Glomerular endothelial cell (primary cell): ENCODE measurements at regions not wholly inside any gene's neighbourhood (a gene's known extent, or its start where the extent isn't known, plus 50 kb on each side); places are given as distances from the start of the nearest gene placed in this dataset.

Experiments used
- DNase-seq: peaks from one replicate; pipeline ENCODE4 v3.0.0-alpha.2; 2011; ENCODE audit warnings: low read depth, low spot score; ENCODE audit errors: extremely low read depth

DNA sequence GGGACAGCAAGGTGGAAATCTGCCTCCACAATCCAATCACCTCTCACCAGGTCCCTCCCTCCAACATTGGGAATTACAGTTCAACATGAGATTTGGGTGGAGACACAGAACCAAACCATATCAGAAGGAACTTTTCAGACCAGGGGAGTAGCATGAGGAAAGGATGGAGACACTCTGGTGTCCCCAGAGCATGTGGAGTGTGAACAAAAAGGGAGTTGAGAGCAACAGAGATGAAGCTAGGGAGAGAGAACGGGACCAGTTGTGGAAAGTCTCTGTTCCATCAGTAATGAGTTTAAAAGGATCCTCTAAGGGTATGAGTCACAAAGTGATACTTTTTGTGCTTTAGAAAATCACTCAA is 382.0 kb downstream of the SFMBT2 start:
- DNase-seq = no peak

DNA sequence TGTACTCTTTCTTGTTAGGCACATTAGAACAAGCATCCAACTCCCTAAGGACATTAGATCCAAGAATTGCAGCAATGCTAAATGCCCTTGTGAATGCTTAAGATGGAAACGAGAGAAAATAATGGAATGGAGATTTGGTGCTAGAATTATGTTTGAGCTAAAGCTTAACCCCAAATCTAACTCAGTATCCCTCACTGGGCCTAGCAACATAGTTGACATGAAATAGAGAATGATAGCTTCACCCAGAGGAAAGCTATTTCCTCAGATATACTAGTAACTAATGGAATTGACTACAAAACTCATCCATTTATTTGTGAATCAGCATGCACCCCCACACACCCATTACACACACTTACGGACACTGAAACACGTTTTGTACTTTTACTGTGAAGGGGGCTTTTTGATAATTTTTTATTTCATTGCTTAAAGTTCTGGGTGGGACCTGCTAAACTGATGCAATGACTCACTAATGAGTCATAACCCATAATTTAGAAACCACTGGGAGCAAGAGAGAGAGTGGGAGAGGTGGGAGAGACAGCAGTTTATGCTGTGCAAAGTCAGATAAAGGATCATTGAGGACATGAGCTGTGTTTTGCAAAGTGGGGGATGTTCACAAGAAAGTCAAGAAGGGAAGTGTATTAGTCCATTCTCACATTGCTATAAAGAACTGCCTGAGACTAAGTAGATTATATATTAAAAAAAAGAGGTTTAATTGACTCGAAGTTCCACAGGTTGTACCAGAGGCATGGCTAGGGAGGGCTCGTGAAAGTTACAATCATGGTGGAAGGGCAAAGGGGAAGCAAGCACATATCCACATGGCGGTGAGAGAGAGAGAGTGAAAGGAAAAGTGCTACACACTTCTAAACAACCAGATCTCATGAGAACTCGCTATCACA is 382.7 kb downstream of the SFMBT2 start:
- no peak for DNase-seq

DNA sequence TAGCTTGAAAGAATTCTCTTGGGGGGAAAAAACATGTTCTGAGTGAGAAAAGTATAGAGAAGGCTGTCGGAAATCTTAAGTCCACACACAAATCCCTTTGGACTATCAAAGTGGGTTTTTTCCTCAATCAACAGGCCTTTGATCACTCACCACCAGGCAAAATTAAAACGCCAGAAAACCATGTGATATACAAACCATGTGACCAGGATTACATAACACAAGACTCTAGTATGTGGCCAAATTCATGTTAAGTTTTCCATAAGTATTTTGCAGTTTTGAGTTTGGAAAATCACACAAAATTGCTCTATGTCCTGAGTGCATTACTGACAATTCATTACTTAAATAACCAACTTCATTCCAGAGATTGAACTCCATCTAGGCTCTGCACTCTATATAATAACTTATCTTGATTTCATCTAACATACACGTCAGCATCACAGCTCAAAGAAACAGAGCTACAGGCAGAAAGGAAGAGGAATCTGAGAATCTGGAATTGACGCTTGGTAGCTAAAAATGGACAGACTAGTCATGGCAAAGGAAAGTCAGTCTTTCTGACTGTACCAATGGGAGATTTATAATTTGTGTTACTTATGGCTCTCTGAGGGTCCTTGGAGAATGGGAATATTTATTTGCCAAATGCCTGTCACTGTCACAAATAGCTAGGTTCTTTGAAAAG is 383.5 kb downstream of the SFMBT2 start:
- DNase-seq = no peak

DNA sequence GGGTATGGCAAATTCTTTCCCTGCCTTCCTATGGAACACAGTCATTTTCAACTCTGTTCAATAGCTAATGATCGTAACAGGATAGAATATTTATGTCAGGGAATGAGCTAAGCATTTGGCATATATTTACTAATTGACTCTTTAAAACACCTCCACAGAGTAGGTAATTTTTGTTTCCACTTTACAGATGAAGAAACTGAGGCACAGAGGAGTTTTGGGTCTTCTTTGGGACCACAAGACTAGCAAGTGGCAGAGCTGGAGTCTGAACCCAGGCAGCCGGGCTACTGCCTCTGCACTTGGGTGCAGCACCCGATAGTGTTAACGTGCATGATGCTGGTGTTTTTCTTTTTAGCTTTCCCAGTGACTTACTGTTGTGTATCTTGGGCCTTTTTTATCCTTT is 384.0 kb downstream of the SFMBT2 start:
- DNase-seq = no peak

DNA sequence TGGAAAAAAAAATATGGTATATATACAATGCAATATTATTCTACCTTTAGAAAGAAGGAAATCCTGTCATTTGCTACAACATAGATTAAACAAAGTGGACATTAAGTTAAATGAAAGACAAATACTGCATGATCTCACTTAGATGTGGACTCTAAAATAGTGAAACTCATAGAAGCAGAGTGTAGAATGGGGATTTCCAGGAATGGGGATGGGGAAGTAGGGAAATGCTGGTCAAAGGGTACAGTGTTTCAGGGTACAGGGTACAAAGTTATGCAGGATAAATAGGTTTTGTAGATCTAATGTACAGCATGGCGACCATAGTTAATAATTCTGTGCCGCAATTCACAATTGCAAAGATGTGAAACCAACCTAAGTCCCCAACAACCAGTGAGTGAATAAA is 385.5 kb downstream of the SFMBT2 start:
- DNase-seq = no peak

DNA sequence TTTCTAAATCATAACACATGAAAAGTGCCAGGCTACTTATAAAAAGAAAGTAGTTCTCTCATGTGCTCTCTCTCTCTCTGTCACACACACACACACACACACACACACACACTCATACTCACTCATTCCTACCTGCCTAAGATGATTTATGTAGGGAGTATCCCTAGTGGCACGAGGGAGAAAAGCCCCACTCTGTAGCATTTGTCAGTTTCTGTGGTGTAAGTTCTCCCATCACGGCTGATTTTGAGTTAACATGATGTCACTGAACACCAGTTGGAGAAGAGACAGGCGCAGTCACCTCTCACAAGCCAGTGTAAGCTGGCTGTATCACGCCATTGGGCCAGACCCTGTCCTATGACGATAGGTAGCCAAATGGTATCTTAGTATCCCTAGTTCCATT is 395.4 kb downstream of the SFMBT2 start:
- DNase-seq = no peak

DNA sequence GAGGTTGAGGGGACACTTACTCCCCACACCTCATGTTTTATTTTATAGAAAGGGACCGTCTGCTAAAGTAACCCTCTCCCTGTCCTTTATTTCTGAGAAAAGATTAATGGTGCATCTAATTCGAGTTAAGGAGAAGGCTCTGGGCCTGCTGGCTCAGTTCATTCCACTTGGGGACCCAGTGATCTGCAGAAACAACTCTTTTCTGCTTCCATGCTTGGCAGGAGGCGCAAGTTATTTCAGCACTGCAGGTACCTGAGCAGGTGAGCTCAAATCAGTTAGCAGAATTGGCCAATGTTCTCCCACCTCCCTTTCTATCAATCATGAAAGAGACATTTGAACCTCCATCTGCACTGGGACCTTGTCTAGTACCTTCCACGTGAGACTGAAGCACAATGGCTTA is 396.1 kb downstream of the SFMBT2 start:
- DNase-seq = no peak

DNA sequence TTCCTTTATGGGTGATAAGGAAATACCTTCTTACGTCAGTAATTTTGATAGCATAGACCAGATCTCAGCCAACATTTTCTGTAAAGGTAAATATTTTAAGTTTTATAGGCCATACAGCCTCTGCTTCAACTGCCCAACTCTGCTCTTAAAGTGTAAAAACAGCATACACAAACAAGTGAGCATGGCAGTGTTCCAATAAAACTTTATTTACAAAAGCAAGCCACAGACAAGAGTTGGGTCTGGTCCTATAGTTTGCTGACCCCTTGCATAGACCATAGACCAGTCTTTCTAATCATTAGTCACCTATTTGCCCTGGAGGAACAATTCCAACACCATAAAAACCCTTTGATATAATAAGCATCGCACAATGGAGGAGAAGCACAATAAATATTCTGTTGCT is 398.8 kb downstream of the SFMBT2 start:
- no peak for DNase-seq

DNA sequence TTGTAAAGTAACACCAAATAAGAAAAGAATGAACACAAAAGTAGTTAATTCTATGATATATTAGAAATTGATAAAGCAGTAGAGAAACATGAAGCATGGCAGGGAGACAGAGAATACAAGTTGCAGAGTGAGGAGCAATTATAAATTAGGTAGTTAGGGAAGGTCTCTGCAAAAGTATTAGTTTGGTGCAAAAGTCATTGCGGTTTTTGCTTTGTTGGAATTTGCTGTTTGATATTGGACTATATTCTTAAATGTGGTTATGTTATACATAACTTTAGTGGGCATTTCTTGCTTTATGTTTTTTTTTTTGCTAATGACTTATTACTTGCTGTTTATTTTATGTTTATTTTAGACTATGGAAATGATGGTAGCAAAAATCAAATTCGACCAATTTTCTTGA is 402.2 kb downstream of the SFMBT2 start:
- no peak for DNase-seq

DNA sequence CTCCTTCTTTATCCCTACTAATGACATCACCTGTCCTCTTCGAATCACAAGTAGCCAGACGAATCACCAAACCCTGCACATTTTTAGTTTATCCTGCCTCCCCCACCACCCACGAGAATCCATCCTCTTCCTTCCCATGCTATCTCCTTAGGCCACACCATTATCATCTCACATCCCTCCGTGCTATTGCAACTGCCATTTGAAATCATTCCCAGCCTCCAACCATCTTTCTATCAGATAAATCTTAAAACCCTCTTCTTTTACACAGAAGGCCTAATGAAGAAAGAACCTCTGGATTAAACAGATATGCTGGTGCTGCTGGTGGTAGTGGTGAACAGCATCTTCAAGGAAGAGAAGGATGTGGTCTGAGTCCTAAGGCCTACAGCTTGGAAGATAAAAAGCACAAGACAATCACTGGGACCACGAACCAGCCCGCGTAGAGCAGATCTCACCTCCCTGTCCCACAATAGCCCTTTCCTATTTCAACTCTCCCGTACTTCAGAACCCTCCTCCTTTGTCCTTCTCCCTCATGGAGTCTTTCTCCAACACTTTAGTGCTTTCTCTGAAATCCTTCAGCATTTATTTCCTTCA is 403.1 kb downstream of the SFMBT2 start:
- DNase-seq = no peak

DNA sequence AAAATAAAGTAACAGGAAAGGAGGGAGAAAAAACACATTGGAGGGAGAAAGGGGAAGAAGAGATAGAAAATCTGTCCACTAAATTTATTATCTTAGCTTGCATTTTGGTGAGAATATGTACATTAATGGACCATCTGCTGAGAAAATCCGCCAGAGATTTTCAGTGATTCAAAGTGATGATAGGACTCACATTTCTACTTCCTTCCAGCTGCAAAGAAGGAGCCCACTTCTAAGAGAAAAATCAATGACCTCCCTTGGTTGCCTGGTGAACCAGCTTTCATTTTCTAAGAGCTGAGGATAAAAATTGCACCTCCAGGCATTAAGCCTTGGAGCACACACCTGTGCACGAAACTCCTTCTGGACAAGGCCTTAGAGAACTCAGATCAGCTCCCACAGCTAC is 404.3 kb downstream of the SFMBT2 start:
- DNase-seq = no peak

DNA sequence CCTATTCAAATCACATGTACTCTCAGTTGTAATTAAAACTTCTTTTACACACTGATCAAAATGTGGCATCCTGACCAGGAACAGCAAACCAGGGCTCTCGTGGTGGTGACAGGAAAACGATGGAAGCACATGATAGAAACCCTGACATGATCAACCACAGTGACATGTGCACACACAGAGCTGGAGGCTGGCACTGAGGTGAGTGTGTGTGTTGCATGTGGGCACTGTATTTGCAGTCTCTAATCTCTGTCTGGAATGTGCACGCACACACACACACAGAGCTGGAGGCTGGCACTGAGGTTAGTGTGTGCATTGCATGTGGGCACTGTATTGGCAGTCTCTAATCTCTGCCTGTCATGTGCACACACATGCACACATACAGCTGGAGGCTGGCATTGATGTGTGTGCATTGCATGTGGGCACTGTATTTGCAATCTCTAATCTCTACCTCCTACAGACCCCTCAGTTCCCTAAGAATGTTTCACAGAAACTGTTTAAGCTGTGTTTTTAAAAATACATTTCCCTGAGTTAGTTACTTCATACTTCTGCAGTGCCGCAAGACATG is 406.9 kb downstream of the SFMBT2 start:
- no peak for DNase-seq

DNA sequence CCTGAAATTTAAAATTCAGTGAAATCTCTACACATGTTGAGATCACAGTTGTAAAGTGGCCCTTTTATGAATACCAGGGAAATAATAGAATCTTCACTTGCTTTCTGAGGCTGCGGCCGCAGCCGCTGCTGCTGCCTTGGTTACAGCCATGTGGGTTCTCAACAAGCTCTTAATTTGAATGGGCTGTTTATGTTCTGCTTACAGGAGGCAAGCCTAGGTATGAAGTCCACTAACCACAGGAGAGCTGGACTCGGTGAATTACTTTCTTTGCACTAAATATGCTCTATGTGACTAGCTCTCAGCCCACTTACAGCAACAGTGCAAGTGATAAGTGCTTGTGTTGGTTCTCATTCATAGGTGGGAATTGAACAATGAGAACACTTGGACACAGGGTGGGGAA is 410.8 kb downstream of the SFMBT2 start:
- no peak for DNase-seq

DNA sequence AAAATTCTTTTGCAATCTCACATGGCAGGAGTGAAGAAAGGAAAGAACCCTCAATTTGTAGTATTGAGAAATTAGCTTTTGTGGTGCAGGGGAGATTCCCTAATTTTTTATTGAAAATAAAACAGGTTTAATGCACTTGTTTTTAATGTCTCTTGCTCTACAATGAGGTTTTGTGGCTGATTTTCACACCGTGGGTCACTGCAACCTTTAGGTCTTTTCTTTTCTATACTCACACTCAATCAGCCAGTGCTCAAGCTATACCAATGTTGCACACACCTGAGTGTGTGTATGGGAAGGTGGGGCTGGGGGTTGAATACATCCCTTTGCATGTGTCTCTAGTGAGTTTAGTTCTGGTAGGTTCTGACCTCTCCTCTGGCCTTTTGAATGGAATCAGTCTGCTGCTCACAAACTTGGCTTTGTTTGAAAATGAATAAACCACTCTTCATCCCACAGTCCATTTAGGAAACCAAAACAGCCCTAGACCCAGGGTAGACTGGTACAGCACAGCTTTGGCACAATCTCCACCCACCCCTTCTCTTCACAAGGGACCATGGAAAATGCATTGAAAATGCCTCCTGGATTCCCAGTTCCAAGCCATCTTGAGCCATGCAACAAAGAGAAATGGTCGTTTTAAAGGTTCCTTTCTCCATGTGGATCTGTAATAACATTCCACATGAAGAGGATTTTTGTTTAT is 411.5 kb downstream of the SFMBT2 start:
- no peak for DNase-seq

DNA sequence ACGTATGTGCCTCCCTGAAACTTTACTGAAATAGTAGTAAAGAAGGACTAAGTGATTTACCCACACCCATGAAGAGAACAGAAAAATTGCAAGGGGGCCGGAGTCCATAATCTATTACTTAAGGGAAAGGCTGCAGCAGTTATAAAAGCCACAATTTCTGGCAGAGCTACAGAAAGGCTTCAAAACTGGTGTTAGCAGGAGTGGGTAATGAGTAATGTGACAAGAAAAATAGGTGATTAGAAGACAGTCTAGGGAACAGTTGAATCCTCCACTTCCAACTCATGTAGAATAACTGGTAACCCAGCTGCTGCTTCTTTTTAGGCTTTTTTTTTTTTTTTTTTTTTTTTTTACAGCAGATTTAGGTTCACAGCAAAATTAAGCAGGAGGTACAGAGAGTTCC is 413.3 kb downstream of the SFMBT2 start:
- DNase-seq = no peak

DNA sequence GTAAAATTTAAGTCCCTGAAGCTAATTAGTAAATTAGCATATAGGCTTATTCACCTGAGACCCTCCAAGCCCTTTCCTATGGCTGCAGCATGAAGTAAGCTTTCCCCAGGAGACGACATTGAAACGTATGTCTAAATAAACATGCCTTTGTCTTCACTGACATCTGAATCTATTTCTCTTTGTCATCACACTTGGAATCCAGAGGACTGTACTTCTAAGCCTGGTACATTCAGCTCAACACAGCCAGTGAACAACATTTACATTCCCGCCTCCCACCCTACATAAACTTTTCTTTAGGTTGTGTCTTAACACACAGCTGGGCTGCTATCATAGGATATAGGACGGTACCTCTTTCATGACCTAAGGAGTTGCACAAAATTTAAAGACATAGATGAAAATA is 414.4 kb downstream of the SFMBT2 start:
- no peak for DNase-seq

DNA sequence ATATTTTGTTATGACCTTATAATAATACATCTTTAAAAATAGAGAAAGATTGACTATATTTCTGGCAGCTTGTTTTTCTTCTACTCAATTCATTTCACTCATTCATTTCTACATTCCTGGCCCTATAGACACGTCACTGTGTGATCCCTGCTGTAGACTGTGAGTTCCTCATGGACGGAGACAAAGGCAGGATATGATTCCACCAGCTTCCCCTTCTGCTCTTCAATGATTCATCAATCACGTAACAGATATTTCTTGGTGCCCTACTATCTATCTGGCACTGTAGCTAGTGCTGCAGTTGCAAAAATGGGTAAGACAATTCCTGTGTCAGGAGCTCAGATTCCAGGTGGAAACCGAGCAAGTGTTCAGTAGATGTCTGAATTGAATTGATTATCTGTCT is 415.0 kb downstream of the SFMBT2 start:
- peak; percentile 4 for DNase-seq

DNA sequence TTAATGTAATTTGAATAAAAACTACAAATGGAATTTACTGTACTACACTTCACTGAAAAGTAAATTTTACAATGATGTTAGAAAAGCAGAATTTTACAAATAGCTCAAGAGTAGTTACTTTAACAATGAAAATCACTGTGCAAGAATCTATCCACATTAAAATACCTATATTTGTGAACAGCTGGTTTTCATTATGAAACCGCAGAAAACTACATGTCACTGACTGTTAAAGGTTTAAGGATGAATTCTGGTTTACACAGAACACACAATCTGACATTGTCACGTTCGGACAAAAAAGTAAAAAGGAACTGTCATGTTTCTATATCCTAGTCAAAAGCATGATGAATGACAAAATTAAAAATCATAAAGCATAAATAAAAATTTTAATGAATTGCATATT is 415.3 kb upstream of the PRKCQ start:
- DNase-seq = no peak

DNA sequence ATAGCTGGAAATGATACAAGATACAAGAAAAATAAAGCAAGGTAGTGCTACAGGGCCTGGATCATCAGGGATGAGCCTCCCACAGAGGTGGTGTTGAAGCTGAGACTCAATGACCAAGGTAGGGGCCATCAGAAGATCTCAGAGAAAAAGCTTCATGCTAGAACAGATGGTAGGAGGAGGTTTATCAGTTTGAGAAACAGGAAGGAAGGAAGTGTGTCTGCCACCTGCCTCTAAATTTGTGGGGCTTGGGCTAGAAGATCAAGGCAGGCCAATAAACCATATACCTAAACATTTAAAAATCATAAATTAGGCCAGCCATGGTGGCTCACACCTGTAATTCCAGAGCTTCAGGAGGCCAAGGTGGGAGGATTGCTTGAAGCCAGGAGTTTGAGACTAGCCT is 410.8 kb upstream of the PRKCQ start:
- no peak for DNase-seq

DNA sequence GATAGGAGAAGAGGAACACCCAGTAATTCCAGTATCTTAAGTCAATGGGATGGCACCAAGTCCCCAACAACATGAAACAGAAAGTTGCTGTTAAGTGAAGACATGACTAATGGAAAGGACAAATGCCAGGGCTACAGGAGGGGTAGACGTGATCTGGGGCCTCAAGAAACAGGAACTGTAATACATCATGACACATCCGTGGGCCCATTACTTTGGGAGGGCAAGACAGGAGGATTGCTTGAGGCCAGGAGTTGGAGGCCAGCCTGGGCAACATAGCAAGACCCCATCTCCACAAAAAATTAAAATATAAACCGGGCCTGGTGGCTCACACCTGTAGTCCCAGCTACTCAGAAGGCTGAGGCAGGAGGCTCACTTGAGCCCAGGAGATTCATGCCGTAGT is 408.6 kb upstream of the PRKCQ start:
- DNase-seq = no peak

DNA sequence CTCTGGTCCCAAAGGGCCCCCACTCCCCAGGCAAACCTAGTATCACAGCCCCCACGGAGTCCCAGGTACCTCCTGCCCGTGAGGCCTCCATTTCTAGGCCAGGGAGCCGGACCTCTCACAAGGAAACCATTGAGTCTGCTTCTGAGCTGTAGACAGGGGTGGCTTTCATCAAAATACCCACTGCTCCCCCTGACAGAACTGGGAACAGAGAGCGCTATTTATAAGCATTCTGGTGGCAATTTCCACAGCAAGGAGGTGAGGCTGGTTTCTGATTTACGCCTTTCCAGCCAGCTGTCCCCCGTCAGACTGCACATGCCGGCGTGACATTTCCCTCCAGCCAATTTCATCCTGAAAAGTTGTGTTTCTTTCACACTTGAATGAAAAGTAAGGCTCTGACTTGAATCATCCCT is 407.5 kb upstream of the PRKCQ start:
- DNase-seq = no peak
